ENCODE measurements at regions not wholly inside any gene's neighbourhood (a gene's known extent, or its start where the extent isn't known, plus 50 kb on each side); places are given as distances from the start of the nearest gene placed in this dataset.
"Not testable (repeated sequence)": the region's sequence is repeated elsewhere in the genome, so short reads cannot be mapped to it uniquely, and the experiment has no call there.

DNA sequence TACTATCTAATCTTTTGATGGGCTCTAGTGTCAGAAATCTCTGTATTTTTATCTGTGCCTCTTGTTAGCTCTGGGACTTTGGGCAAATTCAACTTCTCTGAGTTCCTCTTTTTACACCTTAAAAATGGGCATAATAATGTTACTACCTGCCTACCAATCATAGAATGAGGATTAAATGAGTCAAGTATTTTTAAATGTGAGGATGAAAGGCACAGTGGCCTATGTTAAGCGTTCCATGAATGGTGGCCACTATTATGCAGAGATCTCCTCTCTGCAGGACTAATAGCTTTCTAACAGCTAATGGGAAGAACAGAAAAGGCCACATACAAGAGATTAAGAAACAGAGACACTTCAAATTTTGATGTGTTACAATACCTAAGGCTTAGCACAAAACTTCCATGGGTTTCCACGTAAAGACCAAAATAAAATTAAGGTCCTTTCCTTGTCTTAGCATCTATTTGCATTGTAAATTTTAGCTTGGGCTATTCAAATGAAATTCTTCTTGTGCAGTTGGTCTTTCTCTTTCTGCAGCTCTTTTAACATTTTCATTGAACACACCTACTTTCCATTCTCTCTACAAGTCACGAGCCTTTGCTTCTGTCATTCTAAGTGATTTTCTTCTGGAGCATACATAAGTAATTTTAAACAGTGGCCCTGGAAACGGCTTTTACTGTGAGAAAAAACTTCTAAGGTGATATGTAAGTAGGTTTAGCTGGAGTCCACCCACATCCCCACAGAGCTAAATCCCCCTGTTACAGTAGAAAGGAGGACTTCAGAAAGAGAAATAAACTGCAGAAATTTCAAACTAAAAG lies 117.9 kb upstream of the MED14 start:
- Histone ChIP-seq H3K27ac (no peak overlapping the region), H3K4me3 (no peak overlapping the region)
- TF ChIP-seq, protein P1, sequence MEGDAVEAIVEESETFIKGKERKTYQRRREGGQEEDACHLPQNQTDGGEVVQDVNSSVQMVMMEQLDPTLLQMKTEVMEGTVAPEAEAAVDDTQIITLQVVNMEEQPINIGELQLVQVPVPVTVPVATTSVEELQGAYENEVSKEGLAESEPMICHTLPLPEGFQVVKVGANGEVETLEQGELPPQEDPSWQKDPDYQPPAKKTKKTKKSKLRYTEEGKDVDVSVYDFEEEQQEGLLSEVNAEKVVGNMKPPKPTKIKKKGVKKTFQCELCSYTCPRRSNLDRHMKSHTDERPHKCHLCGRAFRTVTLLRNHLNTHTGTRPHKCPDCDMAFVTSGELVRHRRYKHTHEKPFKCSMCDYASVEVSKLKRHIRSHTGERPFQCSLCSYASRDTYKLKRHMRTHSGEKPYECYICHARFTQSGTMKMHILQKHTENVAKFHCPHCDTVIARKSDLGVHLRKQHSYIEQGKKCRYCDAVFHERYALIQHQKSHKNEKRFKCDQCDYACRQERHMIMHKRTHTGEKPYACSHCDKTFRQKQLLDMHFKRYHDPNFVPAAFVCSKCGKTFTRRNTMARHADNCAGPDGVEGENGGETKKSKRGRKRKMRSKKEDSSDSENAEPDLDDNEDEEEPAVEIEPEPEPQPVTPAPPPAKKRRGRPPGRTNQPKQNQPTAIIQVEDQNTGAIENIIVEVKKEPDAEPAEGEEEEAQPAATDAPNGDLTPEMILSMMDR (IDR thresholded peaks at IDR 0.05), result no peak
- DNase-seq (ENCODE audit: low spot score), result no peak

DNA sequence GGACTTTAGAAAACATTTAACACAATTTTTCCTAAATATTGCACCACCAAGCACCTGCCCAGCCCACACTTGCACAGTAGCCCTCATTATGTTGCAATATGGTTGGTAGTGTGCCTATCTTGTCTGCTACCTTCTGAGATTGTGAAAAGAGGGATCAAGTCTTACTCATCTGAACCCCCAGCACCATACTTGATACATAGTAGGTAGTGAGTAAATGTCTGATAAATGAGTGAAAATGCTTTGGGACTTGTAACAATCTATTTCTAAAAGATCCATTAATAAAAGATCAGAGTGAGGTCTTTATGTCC lies 118.4 kb upstream of the MED14 start:
- TF ChIP-seq, protein P1 (IDR thresholded peaks at IDR 0.05), result no peak
- DNase-seq (ENCODE audit: low spot score), result no peak
- H3K4me3 ChIP-seq, result no peak overlapping the region
- H3K27ac ChIP-seq, result no peak overlapping the region

DNA sequence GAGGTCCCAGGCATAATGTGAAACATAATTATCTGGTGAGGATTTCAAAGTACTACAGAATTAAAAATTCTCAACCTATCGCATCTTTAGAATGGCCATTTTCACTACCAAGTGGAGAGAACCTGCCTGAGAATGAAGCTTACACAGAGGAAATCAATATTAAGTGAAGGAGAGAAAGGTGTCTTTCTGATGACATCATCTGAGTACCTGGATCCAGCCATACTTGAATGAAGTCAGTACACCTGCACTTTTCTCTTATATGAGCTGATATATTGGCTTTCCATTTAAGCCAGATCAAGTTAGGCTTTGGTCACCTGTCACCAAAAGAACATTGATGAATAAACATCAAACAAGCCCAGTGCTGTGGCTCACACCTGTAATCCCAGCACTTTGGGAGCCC lies 118.9 kb upstream of the MED14 start:
- no peak for DNase-seq (ENCODE audit: low spot score)
- Histone ChIP-seq H3K4me3 (no peak overlapping the region), H3K27ac (no peak overlapping the region)
- TF ChIP-seq, protein P1 (IDR thresholded peaks at IDR 0.05), result no peak

- Histone ChIP-seq H3K4me3 (no peak overlapping the region), H3K27ac (no peak overlapping the region)
- TF ChIP-seq, protein P1 (IDR thresholded peaks at IDR 0.05), result no peak
- DNase-seq (ENCODE audit: low spot score), result no peak
These were observed 120.1 kb upstream of the MED14 start for GRCh38 chrX:40855411-40855810.

DNA sequence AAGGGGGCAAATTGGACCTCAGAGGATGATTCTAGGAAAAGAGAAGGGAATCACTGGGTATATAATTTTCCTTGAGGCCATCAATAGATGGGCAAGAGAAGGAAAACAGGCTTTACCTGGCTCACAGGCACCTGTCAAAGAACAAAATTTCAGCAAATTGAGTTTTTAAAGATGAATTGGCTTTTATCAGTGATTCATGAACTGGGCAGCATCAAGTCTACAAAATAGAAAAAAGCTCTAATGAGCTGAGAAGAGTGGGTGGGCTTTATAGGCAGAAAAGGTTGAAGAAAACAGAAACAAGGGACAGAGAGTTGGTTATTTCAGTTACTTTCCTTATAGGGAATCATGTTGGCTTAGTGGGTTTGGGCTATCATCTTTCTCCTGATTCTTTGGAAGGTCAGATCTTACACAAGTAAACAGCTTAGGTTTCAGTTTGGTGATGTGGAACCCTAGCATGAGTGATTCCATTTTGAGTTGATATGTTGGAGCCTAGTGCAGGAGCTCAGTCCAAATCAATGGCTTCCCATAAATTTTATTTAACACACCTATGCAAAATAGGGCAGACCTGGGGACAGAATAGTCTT lies 120.7 kb upstream of the MED14 start:
- H3K27ac ChIP-seq, result no peak overlapping the region
- TF ChIP-seq, protein P1 (IDR thresholded peaks at IDR 0.05), result no peak
- no peak for DNase-seq (ENCODE audit: low spot score)
- H3K4me3 ChIP-seq, result no peak overlapping the region

- not testable (repeated sequence) for H3K27ac ChIP-seq; H3K4me3 ChIP-seq; DNase-seq (ENCODE audit: low spot score)
These were observed 126.7 kb upstream of the MED14 start for GRCh38 chrX:40861952-40862554.

DNA sequence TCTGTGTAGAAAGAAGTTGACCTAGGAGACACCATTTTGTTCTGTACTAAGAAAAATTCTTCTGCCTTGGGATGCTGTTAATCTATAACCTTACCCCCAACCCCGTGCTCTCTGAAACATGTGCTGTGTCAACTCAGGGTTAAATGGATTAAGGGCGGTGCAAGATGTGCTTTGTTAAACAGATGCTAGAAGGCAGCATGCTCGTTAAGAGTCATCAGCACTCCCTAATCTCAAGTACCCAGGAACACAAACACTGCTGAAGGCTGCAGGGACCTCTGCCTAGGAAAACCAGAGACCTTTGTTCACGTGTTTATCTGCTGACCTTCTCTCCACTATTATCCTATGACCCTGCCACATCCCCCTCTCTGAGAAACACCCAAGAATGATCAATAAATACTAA lies 127.9 kb upstream of the MED14 start:
- not testable (repeated sequence) for DNase-seq (ENCODE audit: low spot score)

GRCh38 chrX:40863671-40864070 lies 128.3 kb upstream of the MED14 start:
- DNase-seq (ENCODE audit: low spot score), result no peak
- TF ChIP-seq, protein P1 (IDR thresholded peaks at IDR 0.05), result no peak
- H3K4me3 ChIP-seq, result no peak overlapping the region
- no peak overlapping the region for H3K27ac ChIP-seq

More for the DNA sequence above, 127.9 kb upstream of the MED14 start:
- H3K4me3 ChIP-seq, H3K27ac ChIP-seq: not testable (repeated sequence)
